Fibroblast of lung (primary cell): ENCODE measurements at regions not wholly inside any gene's neighbourhood (a gene's known extent, or its start where the extent isn't known, plus 50 kb on each side); places are given as distances from the start of the nearest gene placed in this dataset.

Experiments
- DNase-seq, 2 donors: peaks; one replicate each; pipeline versions ENCODE4 v3.0.0 to v3.0.0-alpha.2; 2010; ENCODE audit warnings: low read depth in 2 of 2
- H2AFZ ChIP-seq: 2 replicates; pipeline ENCODE4 v1.5.1; 2012; ENCODE audit warnings: low read length, control low read depth, inconsistent platforms
- H3K27ac ChIP-seq: 2 replicates; pipeline ENCODE4 v1.5.1; 2011; ENCODE audit warnings: low read length, control low read depth; ENCODE audit not compliant: insufficient read depth
- H3K27me3 ChIP-seq: 2 replicates; pipeline ENCODE4 v1.5.1; 2011; ENCODE audit warnings: mild to moderate bottlenecking, low read length; ENCODE audit not compliant: control insufficient read depth, insufficient read depth
- H3K36me3 ChIP-seq: 2 replicates; pipeline ENCODE4 v1.5.1; 2011; ENCODE audit warnings: low read length; ENCODE audit not compliant: control insufficient read depth, insufficient read depth
- H3K4me1 ChIP-seq: 2 replicates; pipeline ENCODE4 v1.5.1; 2011; ENCODE audit warnings: low read length; ENCODE audit not compliant: control insufficient read depth, insufficient read depth; ENCODE audit errors: extremely low read depth
- H3K4me2 ChIP-seq: 2 replicates; pipeline ENCODE4 v1.5.1; 2011; ENCODE audit warnings: low read length, control low read depth; ENCODE audit not compliant: insufficient read depth; ENCODE audit errors: extremely low read depth
- H3K4me3 ChIP-seq, 4 experiments: fragments of 200-600 bp in 1 of 4; sonication (generic) in 1 of 4; replicated peaks in 1 of 4; 2 replicates each; pipeline ENCODE4 v1.5.1; 2011 to 2016; ENCODE audit warnings: low read length in 4 of 4, low read depth in 3 of 4, mild to moderate bottlenecking in 3 of 4, control low read depth in 2 of 4, inconsistent platforms in 1 of 4, mixed read lengths in 1 of 4; ENCODE audit not compliant: insufficient read depth in 1 of 4; ENCODE audit errors: control extremely low read depth in 1 of 4
- H3K79me2 ChIP-seq: 2 replicates; pipeline ENCODE4 v1.5.1; 2012; ENCODE audit warnings: mild to moderate bottlenecking, low read length, inconsistent platforms; ENCODE audit not compliant: control insufficient read depth, insufficient read depth
- H3K9ac ChIP-seq: 2 replicates; pipeline ENCODE4 v1.5.1; 2011; ENCODE audit warnings: mild to moderate bottlenecking, low read length, control low read depth; ENCODE audit not compliant: insufficient read depth
- H3K9me3 ChIP-seq: 2 replicates; pipeline ENCODE4 v1.5.1; 2012; ENCODE audit warnings: low read depth, low read length; ENCODE audit not compliant: control insufficient read depth, insufficient read depth
- H4K20me1 ChIP-seq: 2 replicates; pipeline ENCODE4 v1.5.1; 2011; ENCODE audit warnings: low read length; ENCODE audit not compliant: control insufficient read depth, insufficient read depth; ENCODE audit errors: extremely low read depth
- CTCF ChIP-seq, 2 donors: IDR thresholded peaks in 1 of 2; conservative IDR thresholded peaks in 1 of 2; 1 replicate in 1 of 2; 2 replicates in 1 of 2; pipeline ENCODE4 v1.5.1; 2011 to 2012; ENCODE audit warnings: low read length in 2 of 2, control low read depth in 1 of 2, inconsistent platforms in 1 of 2, low read depth in 1 of 2, mild to moderate bottlenecking in 1 of 2
- EZH2 ChIP-seq: IDR thresholded peaks from 2 replicates; pipeline ENCODE4 v1.5.1; 2012; ENCODE audit warnings: low read length, control low read depth, mild to moderate bottlenecking; ENCODE audit errors: missing control alignments

GRCh38 chr11:40045312-40045711 is 1414.1 kb downstream of the LRRC4C start:
- no peak for TF ChIP-seq CTCF (conservative IDR thresholded peaks at IDR 0.05 in 1 of 2, IDR thresholded peaks at IDR 0.05 in 1 of 2; ENCODE audit: low read depth in 1 of 2, low read length in 2 of 2)
- no peak for TF ChIP-seq EZH2

GRCh38 chr11:40037005-40037404 is 1422.4 kb downstream of the LRRC4C start:
- Histone ChIP-seq H3K79me2 (no peaks in the 10 kb centered on the region), H3K4me1 (no peaks in the 10 kb centered on the region), H2AFZ (no peak overlapping the region), H3K4me2 (no peak overlapping the region), H3K4me3 (no peak overlapping the region), H3K9ac (no peak overlapping the region), H3K27ac (no peak overlapping the region), H4K20me1 (no peaks in the 10 kb centered on the region), H3K9me3 (no peaks in the 10 kb centered on the region), H3K27me3 (no peaks in the 10 kb centered on the region), H3K36me3 (no peaks in the 10 kb centered on the region)
- peak in 1 of 2 donors; percentile 23 for DNase-seq
- TF ChIP-seq EZH2 (no peak), CTCF (conservative IDR thresholded peaks at IDR 0.05 in 1 of 2, IDR thresholded peaks at IDR 0.05 in 1 of 2; ENCODE audit: low read depth in 1 of 2, low read length in 2 of 2) (no peak)

More at GRCh38 chr11:40045312-40045711, 1414.1 kb downstream of the LRRC4C start:
- no peak for DNase-seq
- H4K20me1 ChIP-seq = no peaks in the 10 kb centered on the region
- no peaks in the 10 kb centered on the region for H3K27me3 ChIP-seq
- no peak overlapping the region for H2AFZ ChIP-seq
- no peak overlapping the region for H3K4me3 ChIP-seq
- no peaks in the 10 kb centered on the region for H3K9me3 ChIP-seq
- H3K4me2 ChIP-seq = no peak overlapping the region
- no peak overlapping the region for H3K9ac ChIP-seq
- no peaks in the 10 kb centered on the region for H3K79me2 ChIP-seq
- H3K4me1 ChIP-seq = no peaks in the 10 kb centered on the region
- no peak overlapping the region for H3K27ac ChIP-seq
- H3K36me3 ChIP-seq = no peaks in the 10 kb centered on the region

DNA sequence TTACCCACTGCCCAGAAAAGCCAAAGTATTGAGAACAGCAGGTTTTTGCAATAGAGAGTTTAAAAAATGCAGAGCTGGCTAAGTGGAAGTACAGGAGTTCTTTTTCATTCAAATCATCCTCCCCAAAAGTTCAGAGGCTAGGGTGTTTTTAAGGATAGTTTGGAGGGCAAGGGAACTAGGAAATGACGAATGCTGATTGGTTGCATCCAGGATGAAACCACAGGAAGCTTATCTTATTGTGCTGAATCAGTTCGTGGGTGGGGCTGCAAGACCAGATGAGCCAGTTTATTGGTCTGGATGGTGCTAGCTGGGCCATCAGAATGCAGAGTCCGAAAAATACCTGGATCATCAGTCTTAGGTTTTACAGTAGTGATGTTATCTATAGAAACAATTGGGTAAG is 1427.1 kb downstream of the LRRC4C start:
- Histone ChIP-seq H3K27ac (no peak overlapping the region), H3K4me3 (no peak overlapping the region), H3K9ac (no peak overlapping the region), H3K9me3 (no peaks in the 10 kb centered on the region), H3K36me3 (no peaks in the 10 kb centered on the region), H3K4me1 (no peaks in the 10 kb centered on the region), H3K27me3 (no peaks in the 10 kb centered on the region), H2AFZ (no peak overlapping the region), H4K20me1 (no peaks in the 10 kb centered on the region), H3K79me2 (no peaks in the 10 kb centered on the region), H3K4me2 (no peak overlapping the region)
- no peak for TF ChIP-seq EZH2
- TF ChIP-seq CTCF (conservative IDR thresholded peaks at IDR 0.05 in 1 of 2, IDR thresholded peaks at IDR 0.05 in 1 of 2; ENCODE audit: low read depth in 1 of 2, low read length in 2 of 2) = no peak
- no peak for DNase-seq
